Prostate gland (tissue), 2 donors: ENCODE measurements at regions not wholly inside any gene's neighbourhood (a gene's known extent, or its start where the extent isn't known, plus 50 kb on each side); places are given as distances from the start of the nearest gene placed in this dataset.

Experiments
- POLR2A ChIP-seq: fragments of 450-650 bp; IDR thresholded peaks from one replicate; pipeline ENCODE4 v1.6.1; 2016; ENCODE audit warnings: antibody characterized with exemption, mild to moderate bottlenecking
- POLR2AphosphoS5 ChIP-seq: sonication (generic); formaldehyde crosslinking; IDR thresholded peaks from one replicate; pipeline ENCODE4 v1.6.1; 2017; ENCODE audit warnings: antibody characterized with exemption
- TF ChIP-seq, protein P1 (sequence below), 4 experiments: fragments of 200-600 bp in 2 of 4; fragments of 450-650 bp in 2 of 4; sonication (generic) in 2 of 4; IDR thresholded peaks; 1 replicate in 3 of 4; 2 replicates in 1 of 4; pipeline ENCODE4 v1.5.1; 2016 to 2019; ENCODE audit warnings: antibody characterized with exemption in 4 of 4, mild to moderate bottlenecking in 2 of 4, moderate library complexity in 2 of 4

DNA sequence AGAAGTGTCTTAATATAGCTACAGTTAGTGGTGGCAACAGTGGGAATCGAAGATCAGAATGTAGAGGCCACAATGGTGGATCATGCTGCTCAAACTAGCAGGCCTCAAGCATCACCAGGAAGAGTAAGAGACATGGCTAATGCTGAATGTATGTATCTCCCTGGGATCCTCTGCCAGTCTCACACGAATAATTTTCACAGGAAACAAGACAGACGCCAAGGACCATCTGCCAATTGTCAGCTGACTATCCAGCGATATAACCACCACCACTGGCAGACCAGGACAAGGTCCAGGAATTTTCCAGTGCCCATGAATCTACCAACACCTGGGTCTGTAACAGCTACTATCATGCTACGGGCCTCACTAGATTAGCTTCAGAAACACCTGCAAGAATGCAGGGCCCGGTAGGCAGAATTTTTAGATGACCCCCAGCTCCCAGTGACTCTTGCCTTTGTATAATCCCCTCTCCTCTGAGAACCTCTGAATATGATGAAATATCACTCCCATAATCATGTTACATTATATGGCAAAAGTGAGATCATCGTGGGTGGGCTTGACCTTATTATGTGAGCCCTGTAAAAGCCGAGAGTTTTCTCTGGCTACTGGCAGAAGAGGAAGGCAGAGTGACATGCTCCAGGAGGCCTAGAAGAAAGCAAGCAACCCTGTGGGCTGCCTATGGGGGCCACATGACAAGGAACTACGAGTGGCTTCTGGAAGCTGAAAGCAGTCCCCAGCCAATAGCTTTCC, 429.8 kb downstream of the BCOR start:
- TF ChIP-seq, protein P1, sequence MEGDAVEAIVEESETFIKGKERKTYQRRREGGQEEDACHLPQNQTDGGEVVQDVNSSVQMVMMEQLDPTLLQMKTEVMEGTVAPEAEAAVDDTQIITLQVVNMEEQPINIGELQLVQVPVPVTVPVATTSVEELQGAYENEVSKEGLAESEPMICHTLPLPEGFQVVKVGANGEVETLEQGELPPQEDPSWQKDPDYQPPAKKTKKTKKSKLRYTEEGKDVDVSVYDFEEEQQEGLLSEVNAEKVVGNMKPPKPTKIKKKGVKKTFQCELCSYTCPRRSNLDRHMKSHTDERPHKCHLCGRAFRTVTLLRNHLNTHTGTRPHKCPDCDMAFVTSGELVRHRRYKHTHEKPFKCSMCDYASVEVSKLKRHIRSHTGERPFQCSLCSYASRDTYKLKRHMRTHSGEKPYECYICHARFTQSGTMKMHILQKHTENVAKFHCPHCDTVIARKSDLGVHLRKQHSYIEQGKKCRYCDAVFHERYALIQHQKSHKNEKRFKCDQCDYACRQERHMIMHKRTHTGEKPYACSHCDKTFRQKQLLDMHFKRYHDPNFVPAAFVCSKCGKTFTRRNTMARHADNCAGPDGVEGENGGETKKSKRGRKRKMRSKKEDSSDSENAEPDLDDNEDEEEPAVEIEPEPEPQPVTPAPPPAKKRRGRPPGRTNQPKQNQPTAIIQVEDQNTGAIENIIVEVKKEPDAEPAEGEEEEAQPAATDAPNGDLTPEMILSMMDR (IDR thresholded peaks at IDR 0.05): no peak
- TF ChIP-seq POLR2A (no peak), POLR2AphosphoS5 (no peak)
